Activated T-helper 2 cell treated with anti-CD3 and anti-CD28 coated beads, Interferon-gamma antibody, Interleukin-2, Interleukin-4, amounts not matched to agents 10 μg/mL and 5 μg/mL and 100 μg/mL, durations not matched to agents 14 hours and 24 hours and 36 hours (primary cell): ENCODE measurements at regions not wholly inside any gene's neighbourhood (a gene's known extent, or its start where the extent isn't known, plus 50 kb on each side); places are given as distances from the start of the nearest gene placed in this dataset.
"Not testable (repeated sequence)": the region's sequence is repeated elsewhere in the genome, so short reads cannot be mapped to it uniquely, and the experiment has no call there.

Experiments
- DNase-seq: peaks from one replicate; pipeline ENCODE4 v3.0.0; 2021; ENCODE audit warnings: low spot score
- H3K27ac Mint-ChIP-seq: one replicate; pipeline ENCODE4 v1.8.0; 2021; ENCODE audit warnings: mixed read lengths
- H3K27me3 Mint-ChIP-seq: one replicate; pipeline ENCODE4 v1.8.0; 2021; ENCODE audit warnings: low read depth, mixed read lengths
- H3K36me3 Mint-ChIP-seq: one replicate; pipeline ENCODE4 v1.8.0; 2021; ENCODE audit warnings: low read depth, mixed read lengths
- H3K4me1 Mint-ChIP-seq: one replicate; pipeline ENCODE4 v1.8.0; 2021; ENCODE audit warnings: low read depth, mixed read lengths
- H3K4me3 Mint-ChIP-seq: one replicate; pipeline ENCODE4 v1.8.0; 2021; ENCODE audit warnings: low read depth, mild to moderate bottlenecking, moderate library complexity, mixed read lengths
- H3K9me3 Mint-ChIP-seq: one replicate; pipeline ENCODE4 v1.8.0; 2021; ENCODE audit warnings: mixed read lengths
- intact Hi-C: fragments of 100-400 bp; cut with micrococcal nuclease; formaldehyde crosslinking; loops from one replicate; pipeline ENCODE4 v1.15.1; 2023

DNA sequence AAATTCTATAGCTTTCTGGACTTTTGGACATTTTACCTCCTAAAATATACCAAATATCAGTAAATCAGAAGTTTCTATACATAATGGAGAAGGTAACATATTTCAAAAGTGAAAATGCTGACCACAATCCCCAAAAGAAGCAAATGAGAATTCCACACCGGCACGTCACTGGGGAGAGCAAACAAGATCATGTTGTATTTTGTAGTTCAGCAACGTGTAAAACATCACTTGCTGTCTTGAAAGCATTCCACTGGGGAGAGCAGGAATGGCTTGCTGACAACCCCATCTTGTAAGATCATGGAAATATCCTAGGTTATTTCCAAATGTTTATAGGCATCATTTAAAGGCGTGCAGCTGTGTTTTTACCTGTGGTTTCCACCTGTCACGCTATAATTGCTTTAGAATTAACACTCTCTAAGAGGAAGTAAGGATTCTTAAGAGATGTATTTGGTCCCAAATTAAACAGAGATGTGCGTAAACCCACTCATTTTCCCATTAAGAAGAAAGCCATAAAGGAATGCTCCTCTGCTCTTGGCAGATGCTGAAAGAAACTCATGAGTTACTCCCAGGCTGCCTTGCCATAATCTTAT is 397.1 kb upstream of the POT1 start:
- DNase-seq: no peak
- Mint-ChIP-seq H3K4me1 (no peaks in the 10 kb centered on the region), H3K4me3 (no peak overlapping the region), H3K36me3 (no peaks in the 10 kb centered on the region), H3K27ac (no peak overlapping the region), H3K27me3 (no peaks in the 10 kb centered on the region), H3K9me3 (peaks cover 3% of the 10 kb centered on the region)
- intact Hi-C loops: no loop called here

DNA sequence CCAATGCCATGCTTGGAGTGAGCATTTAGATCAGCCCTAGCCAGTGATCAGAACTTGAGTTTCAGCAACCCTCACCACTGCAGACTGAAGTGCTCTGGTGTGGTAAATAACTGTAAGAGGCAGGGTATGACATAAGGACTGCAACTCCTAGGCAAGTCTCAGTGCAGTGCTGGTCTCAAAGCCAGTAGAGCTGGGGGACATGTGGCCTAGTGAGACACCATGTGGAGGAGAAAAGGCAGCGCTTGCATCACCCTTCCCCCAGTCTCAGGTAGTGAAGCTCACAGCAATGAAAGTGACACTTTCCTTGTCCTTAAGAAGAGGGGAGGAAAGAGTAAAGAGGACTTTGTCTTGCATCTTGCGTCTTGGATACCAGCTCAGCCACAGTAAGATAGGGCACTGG is 386.8 kb upstream of the POT1 start:
- H3K27ac Mint-ChIP-seq: no peak overlapping the region

DNA sequence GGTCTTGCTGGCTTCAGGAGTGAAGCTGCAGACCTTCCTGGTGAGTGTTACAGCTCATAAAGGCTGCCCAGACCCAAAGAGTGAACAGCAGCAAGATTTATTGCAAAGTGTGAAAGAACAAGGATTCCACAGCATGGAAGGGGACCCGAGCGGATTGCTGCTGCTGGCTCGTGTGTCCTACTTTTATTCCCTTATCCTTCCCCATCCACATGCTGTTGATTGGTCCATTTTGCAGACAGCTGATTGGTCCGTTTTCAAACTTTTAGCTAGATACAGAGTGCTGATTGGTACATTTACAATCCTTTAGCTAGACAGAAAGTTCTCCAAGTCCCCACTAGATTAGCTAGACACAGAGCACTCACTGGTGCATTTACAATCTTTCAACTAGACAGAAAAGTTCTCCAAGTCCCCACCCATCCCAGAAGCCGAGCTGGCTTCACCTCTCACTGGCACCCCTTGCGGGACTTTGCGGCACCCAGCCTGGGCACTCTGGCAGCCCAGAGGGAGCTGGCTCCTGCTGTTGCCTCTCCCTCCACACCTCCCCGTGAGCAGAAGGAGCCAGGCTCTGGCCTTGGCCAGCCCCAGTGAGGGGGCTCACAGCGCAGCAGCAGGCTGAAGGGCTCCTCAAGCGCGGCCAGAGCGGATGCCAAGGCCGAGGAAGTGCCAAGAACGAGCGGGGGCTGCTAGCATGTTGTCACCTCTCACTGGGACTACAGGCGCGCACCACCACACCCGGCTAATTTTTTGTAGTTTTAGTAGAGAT is 369.6 kb upstream of the POT1 start:
- H3K27ac Mint-ChIP-seq: no peak overlapping the region
- no peaks in the 10 kb centered on the region for H3K36me3 Mint-ChIP-seq
- H3K4me3 Mint-ChIP-seq: no peak overlapping the region
- no peak for DNase-seq
- peaks cover 8% of the 10 kb centered on the region for H3K9me3 Mint-ChIP-seq
- intact Hi-C loops: no loop called here
- H3K27me3 Mint-ChIP-seq: no peaks in the 10 kb centered on the region
- H3K4me1 Mint-ChIP-seq: no peaks in the 10 kb centered on the region

More for the DNA sequence above, 386.8 kb upstream of the POT1 start:
- intact Hi-C loops: no loop called here
- no peak overlapping the region for H3K4me3 Mint-ChIP-seq
- H3K4me1 Mint-ChIP-seq: no peaks in the 10 kb centered on the region
- no peaks in the 10 kb centered on the region for H3K36me3 Mint-ChIP-seq
- DNase-seq: no peak
- H3K27me3 Mint-ChIP-seq: no peaks in the 10 kb centered on the region
- H3K9me3 Mint-ChIP-seq: peaks cover 15% of the 10 kb centered on the region

DNA sequence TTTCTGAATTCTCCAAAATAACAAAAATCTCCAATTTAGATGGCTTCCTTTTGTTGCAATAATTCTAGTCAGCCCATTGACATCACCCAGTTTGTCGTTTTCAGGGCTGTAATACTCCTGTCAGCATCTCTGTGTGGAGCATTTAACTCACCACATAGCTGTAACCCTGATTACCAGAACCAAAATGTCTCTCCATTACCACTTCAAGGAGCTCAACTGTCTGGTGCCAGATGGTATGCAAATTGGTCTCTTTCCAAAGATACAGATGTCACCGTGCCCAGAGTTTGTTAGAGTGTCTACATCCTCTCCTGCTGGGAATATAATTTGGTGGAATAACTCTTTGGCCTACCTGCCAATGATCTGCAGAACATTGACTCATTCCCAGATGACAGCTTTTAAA is 350.3 kb upstream of the POT1 start:
- no peaks in the 10 kb centered on the region for H3K4me1 Mint-ChIP-seq
- peaks cover 3% of the 10 kb centered on the region for H3K9me3 Mint-ChIP-seq
- no peaks in the 10 kb centered on the region for H3K36me3 Mint-ChIP-seq
- H3K4me3 Mint-ChIP-seq: no peak overlapping the region
- H3K27ac Mint-ChIP-seq: no peak overlapping the region
- H3K27me3 Mint-ChIP-seq: no peaks in the 10 kb centered on the region
- intact Hi-C loops: no loop called here
- no peak for DNase-seq

DNA sequence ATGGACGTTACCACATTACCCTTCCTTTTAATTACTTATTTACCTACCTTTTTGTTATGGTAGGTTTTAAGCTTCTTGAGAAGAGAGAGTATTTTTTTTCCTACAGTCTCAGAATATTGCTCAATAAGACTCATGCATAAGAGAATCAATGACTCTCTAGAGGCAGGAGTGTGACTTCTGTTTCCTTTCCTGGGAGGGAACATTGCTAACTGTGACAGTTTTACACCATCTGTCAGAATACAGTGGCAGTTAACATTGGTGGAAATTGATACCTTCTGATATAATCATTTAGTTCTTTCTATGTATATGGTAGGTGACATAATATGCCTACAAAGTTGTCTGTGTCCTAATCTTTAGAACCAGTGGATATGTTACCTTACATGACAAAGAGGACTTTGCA is 348.7 kb upstream of the POT1 start:
- Mint-ChIP-seq H3K4me1 (no peaks in the 10 kb centered on the region), H3K36me3 (no peaks in the 10 kb centered on the region), H3K9me3 (peaks cover 18% of the 10 kb centered on the region), H3K27ac (no peak overlapping the region), H3K27me3 (no peaks in the 10 kb centered on the region), H3K4me3 (no peak overlapping the region)
- intact Hi-C loops: no loop called here
- no peak for DNase-seq

DNA sequence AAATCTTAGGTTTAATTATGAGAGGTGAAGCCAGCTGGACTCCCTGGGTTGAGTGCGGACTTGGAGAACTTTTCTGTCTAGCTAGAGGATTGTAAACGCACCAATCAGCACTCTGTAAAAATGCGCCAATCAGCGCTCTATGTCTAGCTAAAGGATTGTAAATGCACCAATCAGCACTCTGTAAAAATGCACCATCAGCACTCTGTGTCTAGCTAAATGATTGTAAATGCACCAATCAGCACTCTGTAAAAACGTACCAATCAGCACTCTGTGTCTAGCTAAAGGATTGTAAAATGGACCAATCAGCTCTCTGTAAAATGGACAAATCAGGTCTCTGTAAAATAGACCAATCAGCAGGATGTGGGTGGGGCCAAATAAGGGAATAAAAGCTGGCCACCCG is 345.1 kb upstream of the POT1 start:
- H3K27me3 Mint-ChIP-seq, H3K4me1 Mint-ChIP-seq, DNase-seq, intact Hi-C loops, H3K4me3 Mint-ChIP-seq, H3K27ac Mint-ChIP-seq, H3K36me3 Mint-ChIP-seq: not testable (repeated sequence)
- peaks cover 18% of the 10 kb centered on the region for H3K9me3 Mint-ChIP-seq

DNA sequence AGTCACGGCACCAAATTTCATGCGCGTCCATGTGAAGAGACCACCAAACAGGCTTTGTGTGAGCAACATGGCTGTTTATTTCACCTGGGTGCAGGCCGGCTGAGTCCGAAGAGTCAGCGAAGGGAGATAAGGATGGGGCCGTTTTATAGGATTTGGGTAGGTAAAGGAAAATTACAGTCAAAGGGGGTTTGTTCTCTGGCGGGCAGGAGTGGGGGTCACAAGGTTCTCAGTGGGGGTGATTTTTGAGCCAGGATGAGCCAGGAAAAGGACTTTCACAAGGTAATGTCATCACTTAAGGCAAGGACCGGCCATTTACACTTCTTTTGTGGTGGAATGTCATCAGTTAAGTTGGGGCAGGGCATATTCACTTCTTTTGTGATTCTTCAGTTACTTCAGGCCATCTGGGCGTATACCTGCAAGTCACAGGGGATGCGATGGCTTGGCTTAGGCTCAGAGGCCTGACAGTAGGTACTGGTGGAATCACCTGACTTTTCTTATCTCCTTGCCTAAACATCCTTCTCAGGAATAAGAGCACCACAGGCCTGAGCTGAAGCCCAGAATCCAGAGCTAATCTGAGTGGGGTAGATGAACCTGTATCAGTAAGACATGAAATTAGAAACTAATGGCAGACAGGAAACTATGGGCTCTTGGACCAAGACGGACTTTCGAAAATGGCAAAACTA is 334.7 kb upstream of the POT1 start:
- H3K4me3 Mint-ChIP-seq, H3K27me3 Mint-ChIP-seq, DNase-seq, H3K36me3 Mint-ChIP-seq, H3K4me1 Mint-ChIP-seq, H3K27ac Mint-ChIP-seq, intact Hi-C loops: not testable (repeated sequence)
- H3K9me3 Mint-ChIP-seq: peaks cover 15% of the 10 kb centered on the region

GRCh38 chr7:125258876-125259417 is 329.3 kb upstream of the POT1 start:
- H3K36me3 Mint-ChIP-seq, H3K27me3 Mint-ChIP-seq: not testable (repeated sequence)

GRCh38 chr7:125257617-125258016 is 328.0 kb upstream of the POT1 start:
- Mint-ChIP-seq H3K4me1 (no peaks in the 10 kb centered on the region), H3K27ac (no peak overlapping the region), H3K4me3 (no peak overlapping the region), H3K36me3 (no peaks in the 10 kb centered on the region), H3K27me3 (no peaks in the 10 kb centered on the region), H3K9me3 (peaks cover 10% of the 10 kb centered on the region)
- no peak for DNase-seq
- intact Hi-C loops: no loop called here

More at GRCh38 chr7:125258876-125259417, 329.3 kb upstream of the POT1 start:
- H3K4me3 Mint-ChIP-seq, DNase-seq, H3K4me1 Mint-ChIP-seq, H3K27ac Mint-ChIP-seq, intact Hi-C loops: not testable (repeated sequence)
- H3K9me3 Mint-ChIP-seq: peaks cover 14% of the 10 kb centered on the region

DNA sequence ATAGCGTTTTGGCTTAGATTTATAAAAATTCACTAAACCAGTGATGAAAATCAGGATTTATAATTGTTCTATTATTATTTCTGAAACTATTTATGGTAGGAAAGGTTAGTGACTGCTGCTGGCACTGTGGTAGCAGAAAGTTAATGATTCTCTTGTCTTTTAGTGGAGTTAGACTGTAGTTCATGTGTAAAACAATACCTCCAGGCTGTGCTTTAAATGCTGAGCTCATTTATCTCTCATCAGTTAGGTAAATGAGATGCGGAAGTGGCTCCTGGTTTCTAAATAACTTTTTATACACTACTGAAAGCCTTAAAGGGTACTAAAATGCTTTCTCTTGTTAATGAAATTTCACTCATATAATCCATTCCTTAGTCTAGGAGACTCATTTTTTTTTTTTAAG is 326.8 kb upstream of the POT1 start:
- Mint-ChIP-seq H3K4me1 (no peaks in the 10 kb centered on the region), H3K4me3 (no peak overlapping the region), H3K27me3 (no peaks in the 10 kb centered on the region), H3K36me3 (no peaks in the 10 kb centered on the region), H3K9me3 (peaks cover 9% of the 10 kb centered on the region), H3K27ac (no peak overlapping the region)
- intact Hi-C loops: no loop called here
- DNase-seq: no peak

- Mint-ChIP-seq H3K4me3 (no peak overlapping the region), H3K9me3 (peaks cover 4% of the 10 kb centered on the region), H3K27me3 (no peaks in the 10 kb centered on the region), H3K27ac (no peak overlapping the region), H3K36me3 (no peaks in the 10 kb centered on the region), H3K4me1 (no peaks in the 10 kb centered on the region)
- no peak for DNase-seq
- intact Hi-C loops: no loop called here
Measured at GRCh38 chr7:125255810-125256209, 326.2 kb upstream of the POT1 start.

- Mint-ChIP-seq H3K27ac (no peak overlapping the region), H3K27me3 (no peaks in the 10 kb centered on the region), H3K4me3 (no peak overlapping the region), H3K36me3 (no peaks in the 10 kb centered on the region), H3K4me1 (no peaks in the 10 kb centered on the region), H3K9me3 (peaks cover 2% of the 10 kb centered on the region)
- intact Hi-C loops: no loop called here
- no peak for DNase-seq
Measured at GRCh38 chr7:125254566-125254965, 324.9 kb upstream of the POT1 start.
